GM21529 (cell line): ENCODE measurements at regions not wholly inside any gene's neighbourhood (a gene's known extent, or its start where the extent isn't known, plus 50 kb on each side); places are given as distances from the start of the nearest gene placed in this dataset.
"Not testable (repeated sequence)": the region's sequence is repeated elsewhere in the genome, so short reads cannot be mapped to it uniquely, and the experiment has no call there.

Experiments used
- ATAC-seq: cut with Tn5 transposase; IDR thresholded peaks from one replicate; pipeline ENCODE4 v1.9.1; 2021; ENCODE audit not compliant: unreplicated experiment

GRCh38 chr2:75928093-75928492, 217.4 kb upstream of the GCFC2 start:
- ATAC-seq, result no peak

GRCh38 chr2:75925331-75926024, 214.8 kb upstream of the GCFC2 start:
- ATAC-seq, result no peak

- ATAC-seq, result no peak
These were observed 211.5 kb upstream of the GCFC2 start for GRCh38 chr2:75922191-75922590.

GRCh38 chr2:75920859-75921551, 210.3 kb upstream of the GCFC2 start:
- no peak for ATAC-seq

- no peak for ATAC-seq
These were observed 205.3 kb upstream of the GCFC2 start for GRCh38 chr2:75915851-75916634.

- ATAC-seq, result peak; percentile 77
These were observed 186.2 kb upstream of the GCFC2 start for GRCh38 chr2:75896779-75897366.

- ATAC-seq, result peak; percentile 63
These were observed 183.5 kb upstream of the GCFC2 start for GRCh38 chr2:75894170-75894569.

- ATAC-seq, result no peak
These were observed 181.8 kb upstream of the GCFC2 start for GRCh38 chr2:75892490-75892889.

- ATAC-seq, result no peak
These were observed 171.8 kb upstream of the GCFC2 start for GRCh38 chr2:75882530-75882929.

GRCh38 chr2:75875606-75876005, 164.9 kb upstream of the GCFC2 start:
- not testable (repeated sequence) for ATAC-seq

GRCh38 chr2:75871762-75872614, 161.3 kb upstream of the GCFC2 start:
- ATAC-seq, result not testable (repeated sequence)

- no peak for ATAC-seq
These were observed 160.0 kb upstream of the GCFC2 start for GRCh38 chr2:75870651-75871137.

- ATAC-seq, result no peak
These were observed 159.4 kb upstream of the GCFC2 start for GRCh38 chr2:75870133-75870532.

- no peak for ATAC-seq
These were observed 155.0 kb upstream of the GCFC2 start for GRCh38 chr2:75865702-75866101.

GRCh38 chr2:75865083-75865482, 154.4 kb upstream of the GCFC2 start:
- no peak for ATAC-seq

- ATAC-seq, result no peak
These were observed 151.8 kb upstream of the GCFC2 start for GRCh38 chr2:75862547-75862946.

- ATAC-seq, result no peak
These were observed 142.7 kb upstream of the GCFC2 start for GRCh38 chr2:75853436-75853835.

GRCh38 chr2:75852639-75853038, 141.9 kb upstream of the GCFC2 start:
- no peak for ATAC-seq

- ATAC-seq, result no peak
These were observed 136.0 kb upstream of the GCFC2 start for GRCh38 chr2:75846683-75847190.

GRCh38 chr2:75844651-75845050, 133.9 kb upstream of the GCFC2 start:
- ATAC-seq, result peak; percentile 57
